IMR-90 (cell line): ENCODE measurements at regions not wholly inside any gene's neighbourhood (a gene's known extent, or its start where the extent isn't known, plus 50 kb on each side); places are given as distances from the start of the nearest gene placed in this dataset.

Source experiments
- BHLHE40 ChIP-seq: fragments of 150-350 bp; IDR thresholded peaks from 2 replicates; pipeline ENCODE4 v1.6.1; 2016; ENCODE audit warnings: mild to moderate bottlenecking, low read depth, low read length
- CHD1 ChIP-seq: IDR thresholded peaks from 2 replicates; pipeline ENCODE4 v1.6.1; 2012; ENCODE audit warnings: low read depth, low read length, improper control_type of control experiment
- CTCF ChIP-seq: conservative IDR thresholded peaks from 2 replicates; pipeline ENCODE4 v1.5.1; 2012; ENCODE audit warnings: mild to moderate bottlenecking, low read depth, low read length, improper control_type of control experiment
- ELK1 ChIP-seq: fragments of 150-350 bp; IDR thresholded peaks from 2 replicates; pipeline ENCODE4 v1.6.1; 2016; ENCODE audit warnings: low read depth, mild to moderate bottlenecking, low read length, moderate library complexity, borderline replicate concordance

GRCh38 chr15:39174332-39174731 lies 406.5 kb upstream of the THBS1 start:
- TF ChIP-seq CTCF (no peak), CHD1 (no peak), BHLHE40 (no peak), ELK1 (no peak)
